DOHH2 (cell line): ENCODE measurements at regions not wholly inside any gene's neighbourhood (a gene's known extent, or its start where the extent isn't known, plus 50 kb on each side); places are given as distances from the start of the nearest gene placed in this dataset.

Experiments
- H3F3A ChIP-seq: fragments of 200-600 bp; sonication (generic), shearing (Covaris generic); 2 replicates; pipeline ENCODE4 v1.6.0; 2016; ENCODE audit warnings: antibody characterized with exemption, mild to moderate bottlenecking; ENCODE audit not compliant: control insufficient read depth, insufficient read depth
- H3K27ac ChIP-seq: fragments of 200-600 bp; sonication (generic); 2 replicates; pipeline ENCODE4 v1.5.1; 2014; ENCODE audit warnings: low read depth, mild to moderate bottlenecking, low read length, moderate library complexity
- H3K27me3 ChIP-seq: fragments of 200-600 bp; sonication (generic); 2 replicates; pipeline ENCODE4 v1.6.1; 2014; ENCODE audit warnings: mild to moderate bottlenecking, low read length, mixed read lengths; ENCODE audit not compliant: control insufficient read depth
- H3K36me3 ChIP-seq: fragments of 200-600 bp; sonication (generic); 2 replicates; pipeline ENCODE4 v1.6.1; 2014; ENCODE audit warnings: mild to moderate bottlenecking, low read length, moderate library complexity, mixed read lengths; ENCODE audit not compliant: control insufficient read depth
- H3K4me1 ChIP-seq: fragments of 200-600 bp; sonication (generic); 2 replicates; pipeline ENCODE4 v1.6.1; 2014; ENCODE audit warnings: mild to moderate bottlenecking, low read length, mixed read lengths; ENCODE audit not compliant: control insufficient read depth
- H3K4me2 ChIP-seq: fragments of 200-600 bp; sonication (generic); 2 replicates; pipeline ENCODE4 v1.6.0; 2014; ENCODE audit warnings: mild to moderate bottlenecking, low read length, moderate library complexity
- H3K4me3 ChIP-seq: fragments of 200-600 bp; sonication (generic); 2 replicates; pipeline ENCODE4 v1.5.1; 2014; ENCODE audit warnings: mild to moderate bottlenecking, low read length, mixed read lengths
- H3K79me2 ChIP-seq: fragments of 200-600 bp; sonication (generic); 2 replicates; pipeline ENCODE4 v1.6.1; 2014; ENCODE audit warnings: mild to moderate bottlenecking, low read length, mixed read lengths; ENCODE audit not compliant: control insufficient read depth
- H3K9me2 ChIP-seq: fragments of 200-600 bp; sonication (generic); replicated peaks from 2 replicates; pipeline ENCODE4 v1.6.1; 2014; ENCODE audit warnings: mild to moderate bottlenecking, low read length, mixed read lengths; ENCODE audit not compliant: control insufficient read depth
- H3K9me3 ChIP-seq: fragments of 200-600 bp; sonication (generic); 2 replicates; pipeline ENCODE4 v1.6.1; 2014; ENCODE audit warnings: antibody characterized with exemption, low read length, mixed read lengths; ENCODE audit not compliant: control insufficient read depth, insufficient read depth
- H4K20me1 ChIP-seq: fragments of 200-600 bp; sonication (generic); 2 replicates; pipeline ENCODE4 v1.6.0; 2014; ENCODE audit warnings: low read depth, mild to moderate bottlenecking, antibody characterized with exemption, low read length, moderate library complexity; ENCODE audit not compliant: control insufficient read depth, insufficient read depth
- EZH2phosphoT487 ChIP-seq: fragments of 200-600 bp; sonication (generic); IDR thresholded peaks from 2 replicates; pipeline ENCODE4 v1.6.1; 2017; ENCODE audit warnings: borderline replicate concordance, mild to moderate bottlenecking, antibody characterized with exemption, low read length, moderate library complexity, mixed read lengths
- TF ChIP-seq, protein P1 (sequence below): fragments of 200-600 bp; sonication (generic); IDR thresholded peaks from one replicate; pipeline ENCODE4 v1.5.1; 2014; ENCODE audit warnings: antibody characterized with exemption, mild to moderate bottlenecking, low read depth, low read length; ENCODE audit not compliant: poor library complexity, severe bottlenecking

DNA sequence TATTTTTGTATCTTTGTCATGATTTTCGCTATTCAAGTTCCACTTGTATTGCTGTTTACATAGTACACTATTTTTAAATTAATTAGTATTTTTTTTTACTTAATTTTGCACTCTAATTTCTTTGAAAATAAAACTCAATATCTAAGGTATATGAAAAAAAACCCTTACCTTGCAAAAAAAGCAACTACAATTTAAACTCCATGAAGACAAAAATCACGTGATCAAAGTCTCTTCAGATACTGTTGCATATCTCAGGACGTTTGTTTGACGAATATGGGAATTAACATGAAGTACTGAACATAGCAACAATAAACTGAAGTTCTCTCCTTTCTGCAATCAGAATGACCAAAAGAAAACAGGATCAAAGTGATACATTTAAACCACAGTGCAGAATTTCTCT lies 968.4 kb upstream of the SEL1L start:
- Histone ChIP-seq H3K27me3 (no peaks in the 10 kb centered on the region), H3K4me2 (no peak overlapping the region), H3K4me3 (no peak overlapping the region), H3K27ac (no peak overlapping the region), H3K36me3 (no peaks in the 10 kb centered on the region), H3K4me1 (no peaks in the 10 kb centered on the region), H3K9me2 (no peaks in the 10 kb centered on the region), H3K79me2 (no peaks in the 10 kb centered on the region), H4K20me1 (no peaks in the 10 kb centered on the region), H3K9me3 (no peaks in the 10 kb centered on the region), H3F3A (no peaks in the 10 kb centered on the region)
- TF ChIP-seq, protein P1, sequence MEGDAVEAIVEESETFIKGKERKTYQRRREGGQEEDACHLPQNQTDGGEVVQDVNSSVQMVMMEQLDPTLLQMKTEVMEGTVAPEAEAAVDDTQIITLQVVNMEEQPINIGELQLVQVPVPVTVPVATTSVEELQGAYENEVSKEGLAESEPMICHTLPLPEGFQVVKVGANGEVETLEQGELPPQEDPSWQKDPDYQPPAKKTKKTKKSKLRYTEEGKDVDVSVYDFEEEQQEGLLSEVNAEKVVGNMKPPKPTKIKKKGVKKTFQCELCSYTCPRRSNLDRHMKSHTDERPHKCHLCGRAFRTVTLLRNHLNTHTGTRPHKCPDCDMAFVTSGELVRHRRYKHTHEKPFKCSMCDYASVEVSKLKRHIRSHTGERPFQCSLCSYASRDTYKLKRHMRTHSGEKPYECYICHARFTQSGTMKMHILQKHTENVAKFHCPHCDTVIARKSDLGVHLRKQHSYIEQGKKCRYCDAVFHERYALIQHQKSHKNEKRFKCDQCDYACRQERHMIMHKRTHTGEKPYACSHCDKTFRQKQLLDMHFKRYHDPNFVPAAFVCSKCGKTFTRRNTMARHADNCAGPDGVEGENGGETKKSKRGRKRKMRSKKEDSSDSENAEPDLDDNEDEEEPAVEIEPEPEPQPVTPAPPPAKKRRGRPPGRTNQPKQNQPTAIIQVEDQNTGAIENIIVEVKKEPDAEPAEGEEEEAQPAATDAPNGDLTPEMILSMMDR: no peak
- TF ChIP-seq EZH2phosphoT487: no peak

DNA sequence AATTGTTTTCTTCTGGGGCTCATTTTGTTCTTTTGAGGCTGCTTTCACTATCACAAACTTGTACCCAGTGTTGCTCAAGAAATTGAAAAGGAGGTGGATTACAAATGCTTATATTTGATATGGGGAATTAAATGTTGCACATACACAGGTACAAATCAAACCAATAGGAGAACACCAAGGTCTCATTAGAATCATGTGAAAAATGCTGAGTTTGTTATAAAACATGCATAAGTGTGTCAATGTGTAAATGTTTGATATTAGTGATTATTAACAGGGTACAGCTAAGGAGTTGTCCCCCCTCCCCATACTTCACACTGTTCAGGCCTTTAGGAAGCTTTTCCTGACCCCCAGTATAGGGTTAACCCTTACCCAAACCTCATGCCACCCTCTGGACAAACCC lies 971.2 kb upstream of the SEL1L start:
- H3K9me3 ChIP-seq: no peaks in the 10 kb centered on the region
- H3F3A ChIP-seq: no peaks in the 10 kb centered on the region
- H3K36me3 ChIP-seq: no peaks in the 10 kb centered on the region
- no peak overlapping the region for H3K27ac ChIP-seq
- TF ChIP-seq, protein P1: no peak
- no peak for TF ChIP-seq EZH2phosphoT487
- H3K4me2 ChIP-seq: no peak overlapping the region
- no peaks in the 10 kb centered on the region for H3K4me1 ChIP-seq
- no peaks in the 10 kb centered on the region for H3K27me3 ChIP-seq
- H3K9me2 ChIP-seq: no peaks in the 10 kb centered on the region
- no peaks in the 10 kb centered on the region for H3K79me2 ChIP-seq
- H3K4me3 ChIP-seq: no peak overlapping the region
- H4K20me1 ChIP-seq: no peaks in the 10 kb centered on the region

DNA sequence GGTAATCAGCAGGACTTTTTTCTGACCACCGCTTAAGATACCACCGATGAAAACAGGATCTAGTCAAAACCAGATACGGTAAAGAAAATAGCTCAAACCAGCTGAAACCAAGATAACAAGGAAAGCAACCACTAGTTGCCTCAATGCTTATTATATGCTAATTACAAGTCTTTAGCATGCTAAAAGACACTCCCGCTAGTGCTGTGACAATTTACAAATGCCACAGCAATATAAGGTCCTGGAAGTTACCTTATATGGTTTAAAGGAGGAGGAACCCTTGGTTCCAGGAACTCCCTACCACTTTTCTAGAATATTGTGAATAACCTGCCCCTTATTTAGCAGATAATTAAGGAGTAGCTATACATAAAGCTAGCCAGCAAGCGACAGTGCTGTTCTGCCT lies 976.4 kb upstream of the SEL1L start:
- Histone ChIP-seq H4K20me1 (no peaks in the 10 kb centered on the region), H3K4me2 (no peak overlapping the region), H3K27ac (no peak overlapping the region), H3K9me3 (no peaks in the 10 kb centered on the region), H3K4me1 (peaks cover 21% of the 10 kb centered on the region), H3K36me3 (no peaks in the 10 kb centered on the region), H3K79me2 (no peaks in the 10 kb centered on the region), H3F3A (no peaks in the 10 kb centered on the region), H3K27me3 (no peaks in the 10 kb centered on the region), H3K4me3 (no peak overlapping the region), H3K9me2 (no peaks in the 10 kb centered on the region)
- TF ChIP-seq EZH2phosphoT487: no peak
- TF ChIP-seq, protein P1: no peak

DNA sequence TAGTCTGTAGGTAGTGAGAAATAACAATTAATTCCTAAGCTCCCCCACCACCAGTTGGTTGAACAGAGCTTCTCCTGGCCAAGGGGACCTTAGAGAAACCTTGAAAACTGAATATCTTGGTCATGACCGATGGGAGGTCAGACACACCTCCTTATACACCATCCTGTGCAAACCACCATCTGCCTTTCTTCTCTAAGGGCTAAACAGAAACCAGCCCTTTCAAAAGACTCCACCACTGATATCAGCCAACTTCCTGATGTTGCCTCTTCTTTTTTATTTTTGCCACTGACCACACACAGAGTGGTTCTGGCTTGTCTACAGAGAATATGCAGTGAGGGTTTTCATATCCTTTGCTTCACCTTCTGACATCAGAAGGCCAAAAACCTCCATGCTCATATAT lies 977.7 kb upstream of the SEL1L start:
- Histone ChIP-seq H3K9me2 (no peaks in the 10 kb centered on the region), H3K27me3 (no peaks in the 10 kb centered on the region), H3F3A (no peaks in the 10 kb centered on the region), H3K4me1 (peaks cover 21% of the 10 kb centered on the region), H3K36me3 (no peaks in the 10 kb centered on the region), H3K79me2 (no peaks in the 10 kb centered on the region), H3K4me3 (no peak overlapping the region), H3K27ac (no peak overlapping the region), H3K9me3 (no peaks in the 10 kb centered on the region), H3K4me2 (no peak overlapping the region), H4K20me1 (no peaks in the 10 kb centered on the region)
- TF ChIP-seq EZH2phosphoT487: no peak
- TF ChIP-seq, protein P1: no peak
